Keratinocyte (primary cell): ENCODE measurements at regions not wholly inside any gene's neighbourhood (a gene's known extent, or its start where the extent isn't known, plus 50 kb on each side); places are given as distances from the start of the nearest gene placed in this dataset.
A peak's percentile ranks its signal among the peaks of the same experiment; 100 is the strongest.

Experiments
- DNase-seq: peaks from one replicate; pipeline ENCODE4 v3.0.0-alpha.2; 2011; ENCODE audit warnings: low read depth, missing footprints, low spot score
- FAIRE-seq: peaks from 2 replicates; lab custom pipeline; 2011; peaks lifted over from hg19 to GRCh38; lab: Jason Lieb, UNC
- H2AFZ ChIP-seq: 2 replicates; pipeline ENCODE4 v1.6.0; 2012; ENCODE audit warnings: low read length, control low read depth, inconsistent platforms; ENCODE audit not compliant: control insufficient read depth
- H3K27ac ChIP-seq: 2 replicates; pipeline ENCODE4 v1.5.1; 2011; ENCODE audit warnings: low read length; ENCODE audit not compliant: control insufficient read depth, insufficient read depth
- H3K27me3 ChIP-seq: 3 replicates; pipeline ENCODE4 v1.6.0; 2011; ENCODE audit warnings: low read length; ENCODE audit not compliant: control insufficient read depth, insufficient read depth; ENCODE audit errors: extremely low read depth
- H3K36me3 ChIP-seq, 2 experiments: 2 replicates in 1 of 2; 3 replicates in 1 of 2; pipeline ENCODE4 v1.5.1; 2011; ENCODE audit warnings: low read length in 2 of 2, mild to moderate bottlenecking in 1 of 2; ENCODE audit not compliant: control insufficient read depth in 2 of 2, insufficient read depth in 2 of 2; ENCODE audit errors: extremely low read depth in 1 of 2
- H3K4me1 ChIP-seq: 3 replicates; pipeline ENCODE4 v1.5.1; 2011; ENCODE audit warnings: low read length; ENCODE audit not compliant: control insufficient read depth, insufficient read depth; ENCODE audit errors: extremely low read depth
- H3K4me2 ChIP-seq: 3 replicates; pipeline ENCODE4 v1.6.0; 2011; ENCODE audit warnings: low read depth, low read length; ENCODE audit not compliant: control insufficient read depth, insufficient read depth; ENCODE audit errors: extremely low read depth
- H3K4me3 ChIP-seq, 3 experiments: fragments of 200-600 bp in 1 of 3; sonication (generic) in 1 of 3; 2 replicates in 2 of 3; 3 replicates in 1 of 3; pipeline ENCODE4 v1.5.1; 2011 to 2016; ENCODE audit warnings: low read length in 3 of 3, mild to moderate bottlenecking in 3 of 3, control low read depth in 2 of 3, inconsistent platforms in 1 of 3, low read depth in 1 of 3, mixed read lengths in 1 of 3, mixed run types in 1 of 3, moderate library complexity in 1 of 3; ENCODE audit not compliant: control insufficient read depth in 2 of 3, insufficient read depth in 2 of 3; ENCODE audit errors: extremely low read depth in 1 of 3
- H3K79me2 ChIP-seq: 2 replicates; pipeline ENCODE4 v1.6.0; 2012; ENCODE audit warnings: low read length; ENCODE audit not compliant: control insufficient read depth, insufficient read depth
- H3K9ac ChIP-seq: 3 replicates; pipeline ENCODE4 v1.6.0; 2011; ENCODE audit warnings: low read length; ENCODE audit not compliant: control insufficient read depth, insufficient read depth; ENCODE audit errors: extremely low read depth
- H3K9me1 ChIP-seq: 3 replicates; pipeline ENCODE4 v1.6.0; 2011; ENCODE audit warnings: low read length; ENCODE audit not compliant: control insufficient read depth, insufficient read depth; ENCODE audit errors: extremely low read depth
- H3K9me3 ChIP-seq: 2 replicates; pipeline ENCODE4 v1.5.1; 2012; ENCODE audit warnings: low read depth, low read length; ENCODE audit not compliant: control insufficient read depth
- H4K20me1 ChIP-seq: 3 replicates; pipeline ENCODE4 v1.6.0; 2011; ENCODE audit warnings: low read length; ENCODE audit not compliant: control insufficient read depth, insufficient read depth; ENCODE audit errors: extremely low read depth
- EZH2 ChIP-seq: IDR thresholded peaks from one replicate; pipeline ENCODE4 v1.6.1; 2012; ENCODE audit warnings: inconsistent platforms, mild to moderate bottlenecking, low read length, moderate library complexity
- dilution Hi-C: fragments of 300-500 bp; cut with MboI; formaldehyde crosslinking; loops from one replicate; pipeline ENCODE4 v1.7.0; 2020; ENCODE audit warnings: low sequenced_read_pairs; ENCODE audit not compliant: extremely low pct_ligation_motif_present
- TF ChIP-seq, protein P1 (sequence below), 3 experiments: IDR thresholded peaks in 1 of 3; conservative IDR thresholded peaks in 1 of 3; optimal IDR thresholded peaks in 1 of 3; 2 replicates in 2 of 3; 3 replicates in 1 of 3; pipeline versions ENCODE3 to v1.5.1; 2011; ENCODE audit warnings: low read length in 3 of 3, mild to moderate bottlenecking in 3 of 3, moderate library complexity in 2 of 3, control low read depth in 1 of 3, inconsistent platforms in 1 of 3; ENCODE audit not compliant: insufficient read depth in 2 of 3; ENCODE audit errors: extremely low read depth in 1 of 3

DNA sequence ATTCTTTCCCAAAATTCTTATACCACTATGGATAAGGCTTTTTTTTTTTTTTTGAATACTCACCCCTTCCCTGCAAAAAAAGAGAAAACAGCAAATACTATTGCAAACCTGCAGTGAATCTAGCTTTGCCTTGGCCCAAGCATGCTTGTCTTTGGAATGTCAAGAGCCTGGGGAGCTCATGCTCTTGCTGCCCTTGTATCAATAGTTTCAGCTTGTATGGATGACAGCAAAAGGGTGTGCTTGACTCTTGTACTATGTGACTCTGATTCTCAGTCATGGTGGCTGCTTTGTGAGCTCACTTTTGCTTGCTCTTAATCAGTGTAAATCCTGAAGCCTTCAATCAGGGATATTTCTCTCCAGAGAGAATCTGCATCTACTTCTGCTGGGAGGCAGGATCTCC is 149.2 kb downstream of the EMP1 start:
- Histone ChIP-seq H3K79me2 (no peaks in the 10 kb centered on the region), H3K4me2 (no peak overlapping the region), H3K9me1 (peaks cover 2% of the 10 kb centered on the region), H3K4me1 (peaks cover 17% of the 10 kb centered on the region), H3K27ac (no peak overlapping the region), H3K9me3 (no peaks in the 10 kb centered on the region), H4K20me1 (no peaks in the 10 kb centered on the region), H3K9ac (no peak overlapping the region), H2AFZ (no peak overlapping the region), H3K27me3 (no peaks in the 10 kb centered on the region), H3K4me3 (no peak overlapping the region), H3K36me3 (no peaks in the 10 kb centered on the region)
- no peak for FAIRE-seq
- TF ChIP-seq EZH2 = no peak
- TF ChIP-seq, protein P1, sequence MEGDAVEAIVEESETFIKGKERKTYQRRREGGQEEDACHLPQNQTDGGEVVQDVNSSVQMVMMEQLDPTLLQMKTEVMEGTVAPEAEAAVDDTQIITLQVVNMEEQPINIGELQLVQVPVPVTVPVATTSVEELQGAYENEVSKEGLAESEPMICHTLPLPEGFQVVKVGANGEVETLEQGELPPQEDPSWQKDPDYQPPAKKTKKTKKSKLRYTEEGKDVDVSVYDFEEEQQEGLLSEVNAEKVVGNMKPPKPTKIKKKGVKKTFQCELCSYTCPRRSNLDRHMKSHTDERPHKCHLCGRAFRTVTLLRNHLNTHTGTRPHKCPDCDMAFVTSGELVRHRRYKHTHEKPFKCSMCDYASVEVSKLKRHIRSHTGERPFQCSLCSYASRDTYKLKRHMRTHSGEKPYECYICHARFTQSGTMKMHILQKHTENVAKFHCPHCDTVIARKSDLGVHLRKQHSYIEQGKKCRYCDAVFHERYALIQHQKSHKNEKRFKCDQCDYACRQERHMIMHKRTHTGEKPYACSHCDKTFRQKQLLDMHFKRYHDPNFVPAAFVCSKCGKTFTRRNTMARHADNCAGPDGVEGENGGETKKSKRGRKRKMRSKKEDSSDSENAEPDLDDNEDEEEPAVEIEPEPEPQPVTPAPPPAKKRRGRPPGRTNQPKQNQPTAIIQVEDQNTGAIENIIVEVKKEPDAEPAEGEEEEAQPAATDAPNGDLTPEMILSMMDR (optimal IDR thresholded peaks at IDR 0.05 in 1 of 3, IDR thresholded peaks at IDR 0.05 in 1 of 3, conservative IDR thresholded peaks at IDR 0.05 in 1 of 3; ENCODE audit: extremely low read depth in 1 of 3, insufficient read depth in 2 of 3, low read length in 3 of 3) = no peak
- no peak for DNase-seq
- dilution Hi-C loops = no loop called here

DNA sequence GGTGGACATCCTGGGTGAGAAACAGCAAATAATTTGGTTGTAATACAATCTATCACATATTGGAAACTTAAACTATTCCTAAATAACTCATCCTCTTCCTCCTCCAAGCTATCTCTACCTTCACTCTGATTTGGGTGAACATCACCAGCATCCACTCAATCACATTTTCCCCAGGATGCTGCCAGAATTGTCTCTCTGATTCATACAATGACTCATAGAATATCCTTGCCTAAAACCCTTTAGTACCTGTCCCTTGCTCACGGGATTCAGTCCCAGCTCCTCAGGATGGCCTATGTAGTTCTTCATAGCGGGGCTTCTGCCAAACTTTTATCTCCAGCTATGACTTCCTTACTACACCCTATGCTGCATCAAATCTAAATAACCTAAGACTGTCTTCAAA is 146.8 kb downstream of the EMP1 start:
- H3K4me3 ChIP-seq = no peak overlapping the region
- H3K27ac ChIP-seq = no peak overlapping the region
- TF ChIP-seq, protein P1 (optimal IDR thresholded peaks at IDR 0.05 in 1 of 3, IDR thresholded peaks at IDR 0.05 in 1 of 3, conservative IDR thresholded peaks at IDR 0.05 in 1 of 3; ENCODE audit: extremely low read depth in 1 of 3, insufficient read depth in 2 of 3, low read length in 3 of 3) = no peak
- TF ChIP-seq EZH2 = no peak
- H2AFZ ChIP-seq = no peak overlapping the region
- DNase-seq (no peak), FAIRE-seq (peak; percentile 78)
- peaks cover 2% of the 10 kb centered on the region for H3K9me1 ChIP-seq
- H3K4me1 ChIP-seq = peaks cover 33% of the 10 kb centered on the region
- no peaks in the 10 kb centered on the region for H4K20me1 ChIP-seq
- dilution Hi-C loops = no loop called here
- no peaks in the 10 kb centered on the region for H3K27me3 ChIP-seq
- no peaks in the 10 kb centered on the region for H3K79me2 ChIP-seq
- H3K9me3 ChIP-seq = no peaks in the 10 kb centered on the region
- H3K9ac ChIP-seq = no peak overlapping the region
- H3K36me3 ChIP-seq = no peaks in the 10 kb centered on the region
- H3K4me2 ChIP-seq = no peak overlapping the region
